ENCODE measurements at regions not wholly inside any gene's neighbourhood (a gene's known extent, or its start where the extent isn't known, plus 50 kb on each side); places are given as distances from the start of the nearest gene placed in this dataset.

DNA sequence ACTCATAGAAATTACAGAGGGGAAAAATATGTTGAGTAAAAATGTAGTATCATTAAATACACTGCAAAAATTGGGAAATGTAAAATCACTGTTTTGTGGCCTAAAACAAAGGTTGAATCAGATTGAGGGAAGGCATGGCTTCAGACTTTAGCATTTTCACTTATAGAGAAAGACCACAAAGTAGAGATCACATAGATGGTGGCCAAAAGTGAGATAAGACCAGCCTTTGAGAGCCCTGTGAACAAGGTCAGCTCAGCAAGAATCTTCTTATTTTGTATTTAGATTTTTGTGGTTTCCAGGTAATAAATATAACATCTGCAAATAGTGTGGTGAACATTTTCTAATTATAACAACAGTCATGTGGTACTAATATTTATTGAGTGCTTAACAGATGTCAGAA lies 544.8 kb upstream of the DPPA4 start:
- Mint-ChIP-seq H3K4me1 (ENCODE audit: low read depth) (no peaks in the 10 kb centered on the region), H3K4me3 (no peak overlapping the region), H3K36me3 (ENCODE audit: low read depth) (peaks cover 12% of the 10 kb centered on the region), H3K9me3 (peaks cover 11% of the 10 kb centered on the region), H3K27ac (no peak overlapping the region), H3K27me3 (no peaks in the 10 kb centered on the region)

DNA sequence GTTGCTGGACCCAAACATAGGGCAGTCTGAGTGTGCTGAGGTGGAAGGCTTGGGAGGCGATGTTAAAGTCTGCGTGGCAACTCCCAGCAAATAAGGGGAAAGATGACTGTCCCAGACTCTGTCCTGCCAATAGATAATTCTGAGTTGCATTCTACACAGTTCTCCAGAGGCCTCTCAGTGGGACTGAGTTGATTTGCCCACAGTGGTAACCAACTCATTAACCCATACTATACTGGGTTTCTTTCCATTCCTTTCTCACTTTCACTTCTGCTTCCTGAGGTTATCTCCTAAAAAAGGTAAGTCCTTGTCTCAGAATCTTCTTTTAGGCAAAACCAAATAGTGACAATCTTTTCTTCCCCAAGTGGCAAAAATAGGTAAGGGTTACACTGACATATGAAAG lies 549.9 kb upstream of the DPPA4 start:
- no peak overlapping the region for H3K4me3 Mint-ChIP-seq
- H3K36me3 Mint-ChIP-seq (ENCODE audit: low read depth): peaks cover 7% of the 10 kb centered on the region
- H3K4me1 Mint-ChIP-seq (ENCODE audit: low read depth): no peaks in the 10 kb centered on the region
- H3K27me3 Mint-ChIP-seq: no peaks in the 10 kb centered on the region
- no peak overlapping the region for H3K27ac Mint-ChIP-seq
- peaks cover 7% of the 10 kb centered on the region for H3K9me3 Mint-ChIP-seq

DNA sequence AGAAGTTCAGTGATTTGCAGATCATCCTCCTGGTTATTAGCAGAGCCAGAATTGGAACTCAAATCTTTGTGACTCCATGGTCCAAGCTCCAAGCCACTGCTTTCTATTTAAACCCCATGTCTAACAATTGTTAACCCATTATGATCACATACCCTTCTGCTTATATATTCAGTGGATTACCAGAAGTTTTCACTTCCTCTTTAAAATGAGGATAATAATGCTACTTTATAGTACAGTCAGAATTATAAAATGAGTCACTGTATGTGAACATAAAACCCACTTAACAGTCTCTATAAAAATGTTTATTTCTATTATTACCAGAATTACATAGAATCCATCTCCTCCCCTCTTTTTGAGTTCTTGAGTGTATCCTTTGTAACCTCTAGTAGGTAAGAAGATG lies 550.7 kb upstream of the DPPA4 start:
- H3K27ac Mint-ChIP-seq: no peak overlapping the region
- no peak overlapping the region for H3K4me3 Mint-ChIP-seq
- peaks cover 7% of the 10 kb centered on the region for H3K9me3 Mint-ChIP-seq
- H3K36me3 Mint-ChIP-seq (ENCODE audit: low read depth): peaks cover 7% of the 10 kb centered on the region
- no peaks in the 10 kb centered on the region for H3K27me3 Mint-ChIP-seq
- H3K4me1 Mint-ChIP-seq (ENCODE audit: low read depth): no peaks in the 10 kb centered on the region

DNA sequence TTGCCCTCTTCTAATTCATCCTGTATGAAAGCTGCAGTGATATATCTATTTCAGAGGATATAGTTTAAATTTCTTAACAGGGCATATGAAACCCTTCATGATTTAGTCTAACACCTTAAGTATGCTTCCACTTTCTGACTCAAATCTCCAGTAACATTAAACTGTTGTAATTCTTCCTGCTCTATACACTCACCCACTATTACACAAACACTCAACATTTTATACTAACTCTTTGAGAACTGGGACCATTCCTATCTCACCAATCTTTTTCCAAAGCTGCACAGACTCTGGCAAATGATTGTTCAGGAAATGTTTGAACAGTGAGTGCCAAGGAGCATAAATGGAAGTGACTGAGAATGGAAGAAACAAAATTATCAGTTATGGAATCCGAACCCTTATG lies 560.4 kb upstream of the DPPA4 start:
- Mint-ChIP-seq H3K9me3 (no peaks in the 10 kb centered on the region), H3K4me1 (ENCODE audit: low read depth) (peaks cover 17% of the 10 kb centered on the region), H3K36me3 (ENCODE audit: low read depth) (no peaks in the 10 kb centered on the region), H3K4me3 (no peak overlapping the region), H3K27ac (no peak overlapping the region), H3K27me3 (no peaks in the 10 kb centered on the region)

DNA sequence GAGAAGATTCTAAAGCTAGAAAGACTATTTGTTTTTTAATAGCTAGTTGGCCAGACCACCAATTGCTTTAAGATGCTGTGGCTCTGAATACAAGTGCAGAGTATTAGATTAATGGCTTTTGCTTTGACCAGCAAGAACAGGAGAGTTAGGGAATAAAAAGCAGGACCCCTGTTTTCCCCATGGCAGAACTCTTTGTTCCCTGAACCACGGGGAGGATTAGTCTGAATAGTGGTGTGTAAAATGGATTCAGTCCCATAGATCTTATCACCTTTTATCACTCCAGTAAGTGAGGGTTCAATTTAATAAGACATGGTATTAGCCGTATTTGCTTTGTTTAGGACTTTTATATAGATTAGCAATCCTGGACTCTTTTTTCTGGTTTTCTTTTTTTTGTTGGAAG lies 562.6 kb upstream of the DPPA4 start:
- H3K36me3 Mint-ChIP-seq (ENCODE audit: low read depth): no peaks in the 10 kb centered on the region
- peaks cover 17% of the 10 kb centered on the region for H3K4me1 Mint-ChIP-seq (ENCODE audit: low read depth)
- H3K9me3 Mint-ChIP-seq: no peaks in the 10 kb centered on the region
- H3K27me3 Mint-ChIP-seq: no peaks in the 10 kb centered on the region
- no peak overlapping the region for H3K27ac Mint-ChIP-seq
- no peak overlapping the region for H3K4me3 Mint-ChIP-seq

DNA sequence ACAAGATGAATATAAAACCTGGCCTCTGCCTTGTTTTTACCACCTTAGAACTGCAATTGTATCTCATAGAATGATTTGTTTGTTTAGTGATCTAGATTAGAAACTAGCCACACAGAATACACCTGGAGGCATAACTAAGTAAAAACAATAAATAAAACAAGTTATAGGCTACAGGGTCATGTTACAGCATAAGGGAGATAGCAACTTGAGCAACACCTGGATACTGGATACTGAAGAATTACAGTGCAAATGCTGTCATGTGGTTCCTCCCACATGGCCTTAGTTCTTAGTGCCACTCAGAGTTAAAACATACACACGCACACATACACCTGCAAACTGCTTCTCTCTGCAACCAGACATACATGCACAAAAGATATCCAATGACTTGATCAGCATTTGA lies 563.4 kb upstream of the DPPA4 start:
- H3K4me1 Mint-ChIP-seq (ENCODE audit: low read depth): peaks cover 17% of the 10 kb centered on the region
- no peak overlapping the region for H3K4me3 Mint-ChIP-seq

DNA sequence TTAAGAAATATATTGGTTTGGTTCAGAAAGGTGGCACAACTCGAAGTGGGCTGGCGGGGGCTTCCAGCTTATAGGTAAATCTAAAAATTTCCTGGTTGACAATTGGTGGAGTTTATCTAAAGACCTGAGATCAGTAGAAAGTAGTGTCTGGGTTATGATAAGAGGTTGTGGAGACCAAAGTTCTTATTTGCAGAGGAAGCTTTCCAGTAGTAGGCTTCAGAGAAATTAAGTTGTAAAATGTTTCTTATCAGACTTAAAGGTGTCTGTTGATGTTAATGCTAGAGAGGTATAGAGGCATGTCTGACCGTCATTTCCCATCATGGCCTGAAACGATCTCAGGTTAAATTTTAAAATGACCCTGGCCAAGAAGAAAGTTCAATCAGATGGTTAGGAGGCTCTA lies 565.2 kb upstream of the DPPA4 start:
- no peak overlapping the region for H3K4me3 Mint-ChIP-seq
- peaks cover 11% of the 10 kb centered on the region for H3K9me3 Mint-ChIP-seq
- no peaks in the 10 kb centered on the region for H3K27me3 Mint-ChIP-seq
- peaks cover 17% of the 10 kb centered on the region for H3K4me1 Mint-ChIP-seq (ENCODE audit: low read depth)
- peaks cover 12% of the 10 kb centered on the region for H3K36me3 Mint-ChIP-seq (ENCODE audit: low read depth)
- no peak overlapping the region for H3K27ac Mint-ChIP-seq

More for the DNA sequence above, 563.4 kb upstream of the DPPA4 start:
- H3K27me3 Mint-ChIP-seq: no peaks in the 10 kb centered on the region
- H3K9me3 Mint-ChIP-seq: no peaks in the 10 kb centered on the region
- H3K36me3 Mint-ChIP-seq (ENCODE audit: low read depth): no peaks in the 10 kb centered on the region
- no peak overlapping the region for H3K27ac Mint-ChIP-seq

DNA sequence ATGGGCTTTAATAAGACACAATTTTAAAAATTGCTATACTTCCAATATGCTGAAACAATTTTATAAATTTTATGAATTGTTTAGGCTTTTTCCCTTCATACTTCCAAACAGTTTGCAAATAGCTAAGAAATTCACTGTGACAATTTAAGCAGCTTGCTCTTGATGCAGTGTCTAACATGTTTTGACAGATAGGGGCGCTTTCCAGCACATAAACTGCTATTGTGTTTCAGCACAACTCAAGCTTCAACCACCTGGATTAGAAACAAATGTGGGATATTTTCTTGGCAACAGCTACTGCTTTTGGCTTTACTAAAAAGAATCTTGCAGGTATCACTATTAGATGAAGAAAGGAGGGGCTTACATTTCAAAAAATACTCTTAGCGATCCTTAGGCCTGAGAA lies 565.8 kb upstream of the DPPA4 start:
- Mint-ChIP-seq H3K27ac (no peak overlapping the region), H3K36me3 (ENCODE audit: low read depth) (peaks cover 17% of the 10 kb centered on the region), H3K27me3 (no peaks in the 10 kb centered on the region), H3K4me1 (ENCODE audit: low read depth) (peaks cover 17% of the 10 kb centered on the region), H3K9me3 (peaks cover 16% of the 10 kb centered on the region), H3K4me3 (no peak overlapping the region)

DNA sequence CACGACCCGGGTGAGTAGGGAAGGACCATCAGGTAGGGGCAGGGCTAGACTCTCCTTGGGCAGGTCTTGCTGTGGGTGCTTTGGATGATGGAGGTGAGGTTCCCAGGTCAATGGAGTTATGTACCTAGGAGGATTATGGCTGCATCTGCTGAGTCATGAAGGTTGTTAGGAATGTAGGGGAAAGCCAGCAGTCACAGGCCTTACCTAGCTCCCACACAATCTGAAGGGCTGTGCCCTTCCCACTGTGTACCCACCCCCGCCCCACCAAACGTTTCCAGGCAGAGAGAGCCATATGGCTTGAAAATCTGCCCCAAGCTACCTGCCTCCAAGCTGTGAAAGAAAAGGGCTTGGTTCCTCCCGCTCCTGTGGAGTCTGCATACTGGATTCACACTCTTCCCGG lies 573.4 kb upstream of the DPPA4 start:
- Mint-ChIP-seq H3K4me1 (ENCODE audit: low read depth) (no peaks in the 10 kb centered on the region), H3K27me3 (no peaks in the 10 kb centered on the region), H3K36me3 (ENCODE audit: low read depth) (peaks cover 24% of the 10 kb centered on the region), H3K27ac (no peak overlapping the region), H3K9me3 (peaks cover 37% of the 10 kb centered on the region), H3K4me3 (no peak overlapping the region)

DNA sequence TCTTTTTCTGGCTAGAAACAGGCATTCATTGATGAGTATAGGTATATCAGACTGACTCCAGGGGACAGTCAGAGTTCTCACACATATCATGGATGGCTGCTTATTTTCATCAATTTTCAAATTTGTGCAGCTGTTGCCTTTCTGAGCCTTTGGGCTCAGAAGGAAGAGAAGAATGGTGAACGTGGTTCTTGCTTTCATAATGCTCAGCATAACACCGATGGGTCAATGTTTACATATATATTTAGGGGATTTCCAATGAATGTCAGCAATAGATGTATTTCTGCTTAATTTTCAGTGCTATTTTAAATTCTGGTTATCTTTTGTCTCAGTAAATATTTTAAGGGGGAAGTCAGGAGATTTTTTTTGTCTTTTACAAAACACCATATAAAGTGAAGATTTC lies 581.4 kb upstream of the DPPA4 start:
- no peaks in the 10 kb centered on the region for H3K36me3 Mint-ChIP-seq (ENCODE audit: low read depth)
- H3K4me3 Mint-ChIP-seq: no peak overlapping the region
- H3K4me1 Mint-ChIP-seq (ENCODE audit: low read depth): no peaks in the 10 kb centered on the region
- H3K27ac Mint-ChIP-seq: no peak overlapping the region
- H3K27me3 Mint-ChIP-seq: no peaks in the 10 kb centered on the region
- peaks cover 12% of the 10 kb centered on the region for H3K9me3 Mint-ChIP-seq

DNA sequence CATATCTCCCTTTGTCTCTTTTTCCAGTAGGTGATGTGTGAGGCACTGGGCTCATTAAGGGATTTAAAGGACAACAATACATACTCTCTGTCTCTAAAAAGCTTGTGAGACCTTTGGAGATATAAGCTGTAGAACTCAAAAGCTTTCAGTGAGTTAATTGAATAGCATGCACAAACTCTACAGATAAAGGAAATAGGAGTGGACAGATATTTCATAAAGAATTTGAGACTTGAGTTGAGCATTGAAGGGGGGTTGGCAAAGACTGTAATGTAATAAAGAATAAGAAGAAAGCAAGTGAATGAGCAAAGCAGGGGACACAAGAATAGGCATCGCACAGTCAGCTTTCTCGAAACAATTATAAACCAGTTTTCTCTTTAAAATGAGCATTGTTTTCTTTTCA lies 583.4 kb upstream of the DPPA4 start:
- H3K9me3 Mint-ChIP-seq: peaks cover 7% of the 10 kb centered on the region
- H3K4me1 Mint-ChIP-seq (ENCODE audit: low read depth): no peaks in the 10 kb centered on the region
- no peaks in the 10 kb centered on the region for H3K27me3 Mint-ChIP-seq
- no peak overlapping the region for H3K4me3 Mint-ChIP-seq
- no peak overlapping the region for H3K27ac Mint-ChIP-seq
- no peaks in the 10 kb centered on the region for H3K36me3 Mint-ChIP-seq (ENCODE audit: low read depth)

DNA sequence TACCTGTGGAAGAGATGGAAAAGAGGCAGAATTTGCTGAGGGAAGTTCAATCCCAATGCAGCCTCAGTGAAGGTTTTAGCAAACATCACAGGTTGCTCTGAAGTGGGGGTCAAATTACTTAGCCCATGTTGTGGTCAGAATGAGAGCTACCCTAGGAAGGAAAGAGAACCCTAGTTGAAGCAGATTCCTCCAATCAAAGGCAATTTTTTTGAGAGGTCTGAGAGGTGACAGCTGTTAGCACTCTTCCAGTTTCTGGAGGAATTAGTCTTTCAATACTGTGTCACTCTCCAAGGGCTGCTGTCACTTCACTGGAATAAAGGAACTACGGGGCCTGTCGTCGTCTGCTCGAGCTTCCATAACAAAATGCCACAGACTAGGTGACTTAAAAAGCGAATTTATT lies 584.2 kb upstream of the DPPA4 start:
- Mint-ChIP-seq H3K4me3 (no peak overlapping the region), H3K27me3 (no peaks in the 10 kb centered on the region), H3K4me1 (ENCODE audit: low read depth) (no peaks in the 10 kb centered on the region), H3K27ac (no peak overlapping the region), H3K36me3 (ENCODE audit: low read depth) (no peaks in the 10 kb centered on the region), H3K9me3 (peaks cover 7% of the 10 kb centered on the region)

DNA sequence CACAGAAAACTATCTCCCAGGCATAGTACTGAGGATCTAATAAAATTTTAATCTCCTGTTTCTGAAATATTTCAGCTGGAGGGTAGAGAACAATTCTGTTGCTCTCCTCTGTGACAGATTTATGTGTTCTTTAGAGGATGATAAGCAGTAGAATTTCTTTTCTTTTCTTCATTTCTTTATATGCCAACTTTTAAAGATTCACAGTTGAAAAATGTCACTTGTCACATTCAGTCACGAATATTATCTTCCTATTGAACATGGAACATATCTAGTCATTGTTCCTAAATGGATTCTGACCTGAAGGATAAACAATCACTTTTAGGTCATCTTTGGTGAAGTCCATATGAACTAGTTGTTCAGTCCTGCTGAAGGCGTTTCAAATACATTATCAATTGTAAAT lies 585.5 kb upstream of the DPPA4 start:
- peaks cover 9% of the 10 kb centered on the region for H3K4me1 Mint-ChIP-seq (ENCODE audit: low read depth)
- H3K9me3 Mint-ChIP-seq: no peaks in the 10 kb centered on the region
- no peaks in the 10 kb centered on the region for H3K27me3 Mint-ChIP-seq
- no peak overlapping the region for H3K4me3 Mint-ChIP-seq
- no peaks in the 10 kb centered on the region for H3K36me3 Mint-ChIP-seq (ENCODE audit: low read depth)
- H3K27ac Mint-ChIP-seq: no peak overlapping the region

DNA sequence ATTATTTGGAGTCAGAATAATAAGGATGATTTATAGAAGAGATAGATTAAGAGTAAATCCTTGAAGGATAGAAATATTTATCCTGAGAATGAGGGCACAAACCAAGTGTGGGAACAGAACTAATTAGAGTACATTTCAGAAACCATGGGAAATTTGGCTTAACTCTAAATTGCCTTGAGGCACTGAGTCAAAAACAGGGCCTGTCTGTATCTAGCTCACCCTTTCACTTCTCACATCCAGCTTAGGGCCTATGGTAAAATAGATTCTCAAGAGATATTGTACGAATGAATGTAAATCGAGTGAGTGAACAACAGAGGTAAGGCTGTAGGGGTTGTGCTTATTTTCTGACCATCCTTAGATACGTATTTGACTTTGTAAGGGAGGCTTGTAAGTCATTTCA lies 586.1 kb upstream of the DPPA4 start:
- Mint-ChIP-seq H3K36me3 (ENCODE audit: low read depth) (no peaks in the 10 kb centered on the region), H3K4me3 (no peak overlapping the region), H3K27ac (no peak overlapping the region), H3K27me3 (no peaks in the 10 kb centered on the region), H3K4me1 (ENCODE audit: low read depth) (peaks cover 9% of the 10 kb centered on the region), H3K9me3 (no peaks in the 10 kb centered on the region)

DNA sequence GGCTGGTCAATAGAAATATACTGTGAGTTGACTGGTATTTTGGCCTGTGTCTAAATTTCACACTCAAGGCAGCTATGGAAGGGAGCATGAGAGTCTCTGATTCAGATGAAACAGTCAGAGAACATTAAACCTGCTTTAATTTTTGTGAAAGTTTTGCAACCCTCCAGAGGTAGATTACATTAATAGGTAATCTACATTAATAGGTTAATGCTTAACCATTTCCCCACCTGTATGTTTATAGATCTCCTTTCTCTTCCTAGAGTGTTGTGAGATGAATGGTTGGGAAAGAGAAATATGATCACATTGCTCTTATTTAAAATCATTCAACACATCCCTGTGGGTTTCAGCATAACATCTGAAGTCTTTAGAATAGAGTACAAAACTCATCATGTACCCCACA lies 586.9 kb upstream of the DPPA4 start:
- Mint-ChIP-seq H3K4me1 (ENCODE audit: low read depth) (peaks cover 9% of the 10 kb centered on the region), H3K27ac (no peak overlapping the region), H3K27me3 (no peaks in the 10 kb centered on the region), H3K36me3 (ENCODE audit: low read depth) (no peaks in the 10 kb centered on the region), H3K9me3 (no peaks in the 10 kb centered on the region), H3K4me3 (no peak overlapping the region)

DNA sequence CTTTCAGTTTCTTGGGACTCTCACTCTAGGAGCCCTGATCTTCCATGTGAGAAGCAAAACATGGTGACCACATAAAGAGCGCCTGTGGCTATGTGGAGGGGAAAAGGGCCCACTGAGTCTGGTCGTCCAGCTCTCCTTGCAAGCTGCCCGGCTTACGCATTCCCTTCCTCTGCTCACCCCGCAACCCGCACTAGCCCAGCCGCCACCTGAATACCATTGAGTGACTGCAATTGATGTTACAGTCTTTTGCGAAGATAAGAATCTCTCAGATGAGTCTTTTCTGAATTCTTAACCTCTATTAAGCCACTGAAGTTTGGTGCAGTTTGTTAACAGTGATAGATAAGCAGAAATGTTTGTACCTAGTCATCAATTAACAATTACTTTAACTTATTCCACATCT lies 589.0 kb upstream of the DPPA4 start:
- Mint-ChIP-seq H3K27ac (no peak overlapping the region), H3K36me3 (ENCODE audit: low read depth) (no peaks in the 10 kb centered on the region), H3K27me3 (no peaks in the 10 kb centered on the region), H3K4me1 (ENCODE audit: low read depth) (peaks cover 9% of the 10 kb centered on the region), H3K9me3 (no peaks in the 10 kb centered on the region), H3K4me3 (no peak overlapping the region)

DNA sequence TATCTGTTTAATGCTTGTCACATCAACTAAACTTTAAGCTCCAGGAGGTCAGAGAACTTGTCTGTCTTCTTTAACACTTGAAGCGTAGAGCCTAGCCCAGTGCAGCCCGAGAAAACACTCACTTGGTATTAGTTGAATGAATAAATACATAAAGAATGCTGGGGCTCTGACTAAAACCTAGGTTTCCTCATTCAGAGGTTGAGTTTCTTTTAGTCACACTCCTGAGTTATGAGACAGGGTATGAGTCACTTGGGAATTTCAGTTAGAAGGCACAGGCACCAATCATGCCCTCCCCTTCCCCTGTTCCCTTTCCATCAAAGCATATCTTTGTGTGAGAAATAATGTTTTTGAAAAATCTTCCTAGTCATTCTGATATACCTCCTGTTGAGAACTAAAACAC lies 589.8 kb upstream of the DPPA4 start:
- peaks cover 9% of the 10 kb centered on the region for H3K4me1 Mint-ChIP-seq (ENCODE audit: low read depth)
- no peak overlapping the region for H3K27ac Mint-ChIP-seq
- no peaks in the 10 kb centered on the region for H3K27me3 Mint-ChIP-seq

More for the DNA sequence above, 589.8 kb upstream of the DPPA4 start:
- no peaks in the 10 kb centered on the region for H3K36me3 Mint-ChIP-seq (ENCODE audit: low read depth)
- H3K4me3 Mint-ChIP-seq: no peak overlapping the region
- no peaks in the 10 kb centered on the region for H3K9me3 Mint-ChIP-seq
